NCI-H2081 (cell line): ENCODE measurements at regions not wholly inside any gene's neighbourhood (a gene's known extent, or its start where the extent isn't known, plus 50 kb on each side); places are given as distances from the start of the nearest gene placed in this dataset.
"Not testable (repeated sequence)": the region's sequence is repeated elsewhere in the genome, so short reads cannot be mapped to it uniquely, and the experiment has no call there.

Source experiments
- DNase-seq, 2 experiments: peaks; one replicate each; lab custom pipeline; 2025; lab: John Stamatoyannopoulos, UW

DNA sequence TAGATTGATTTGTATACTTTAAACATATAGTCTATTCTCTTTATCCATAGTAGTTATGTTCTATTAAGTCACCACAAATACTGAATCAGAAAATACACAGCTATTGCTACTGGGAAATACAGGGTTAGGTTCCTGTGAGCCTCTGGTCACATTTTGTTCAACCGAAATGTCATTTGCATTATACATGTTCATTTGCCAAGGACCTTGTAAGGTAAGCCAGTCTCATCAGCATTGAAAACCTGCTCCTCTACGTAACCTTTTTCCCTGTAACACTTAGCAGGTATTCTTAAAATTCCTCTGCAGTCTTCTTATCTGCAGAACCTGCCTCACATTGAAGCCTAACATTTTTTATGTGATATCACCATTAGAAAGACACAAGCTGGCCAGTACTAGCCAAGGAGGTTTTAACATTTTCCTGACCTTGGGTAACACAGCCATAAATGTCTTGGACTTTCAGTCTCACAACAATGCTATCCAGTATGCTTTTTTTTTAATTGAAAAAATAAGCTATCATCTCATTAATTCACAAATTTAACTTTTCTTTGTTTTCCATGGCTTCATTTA lies 765.7 kb upstream of the IGFBP7 start:
- DNase-seq: no peak

DNA sequence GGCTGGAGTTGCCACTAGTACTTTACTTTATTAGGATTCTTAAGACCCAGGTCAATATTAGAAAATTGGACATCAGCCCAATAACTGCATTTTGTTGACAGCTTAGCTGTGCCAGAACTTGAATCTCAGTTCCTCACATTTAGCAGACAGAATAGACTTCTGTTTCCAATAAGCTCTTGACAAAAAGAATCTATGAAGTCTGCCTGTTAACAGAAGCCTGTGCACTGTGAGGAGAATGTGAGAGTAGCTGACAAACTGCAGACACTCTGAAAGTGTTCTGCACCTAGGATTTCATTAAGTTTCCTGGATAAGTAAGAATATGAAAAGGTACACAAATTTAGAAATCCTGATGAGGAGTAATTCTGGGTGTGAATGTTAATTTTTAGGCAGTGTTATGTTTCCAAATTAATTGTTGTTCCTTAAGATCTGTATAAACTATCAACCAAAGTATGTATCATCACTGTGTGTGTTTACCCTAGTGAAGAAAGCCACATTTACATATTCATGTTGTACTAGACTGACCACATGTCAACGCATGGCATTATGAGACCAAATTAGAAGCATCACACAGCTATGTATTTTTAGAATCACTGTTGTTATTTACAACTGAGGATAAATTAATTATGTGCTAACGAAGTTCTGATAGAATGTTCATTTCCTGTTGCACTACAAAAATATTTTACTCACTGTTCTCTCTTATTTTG lies 756.4 kb upstream of the IGFBP7 start:
- no peak for DNase-seq

DNA sequence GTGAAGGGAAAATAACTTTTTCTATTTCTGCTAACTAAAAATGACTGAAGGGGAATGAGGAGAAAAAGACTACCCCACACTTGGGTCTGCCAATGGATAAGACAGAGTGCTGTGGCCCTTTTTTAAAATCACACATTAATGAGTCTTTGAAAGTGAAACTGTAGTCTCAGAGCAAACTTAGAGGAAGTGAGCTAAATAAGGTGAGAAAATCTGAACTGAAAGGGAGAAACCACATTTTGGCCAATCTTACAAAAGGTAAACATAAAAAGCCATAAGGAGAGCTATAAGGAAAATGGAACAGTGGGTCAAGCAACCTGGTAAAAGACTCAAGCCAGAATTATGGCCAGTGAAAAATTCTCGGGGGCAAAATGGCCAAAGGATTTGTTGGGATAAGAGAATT lies 755.1 kb upstream of the IGFBP7 start:
- DNase-seq: no peak

- no peak for DNase-seq
Measured at GRCh38 chr4:57854748-57855147, 744.6 kb upstream of the IGFBP7 start.

GRCh38 chr4:57850141-57850540 lies 740.0 kb upstream of the IGFBP7 start:
- DNase-seq: no peak

DNA sequence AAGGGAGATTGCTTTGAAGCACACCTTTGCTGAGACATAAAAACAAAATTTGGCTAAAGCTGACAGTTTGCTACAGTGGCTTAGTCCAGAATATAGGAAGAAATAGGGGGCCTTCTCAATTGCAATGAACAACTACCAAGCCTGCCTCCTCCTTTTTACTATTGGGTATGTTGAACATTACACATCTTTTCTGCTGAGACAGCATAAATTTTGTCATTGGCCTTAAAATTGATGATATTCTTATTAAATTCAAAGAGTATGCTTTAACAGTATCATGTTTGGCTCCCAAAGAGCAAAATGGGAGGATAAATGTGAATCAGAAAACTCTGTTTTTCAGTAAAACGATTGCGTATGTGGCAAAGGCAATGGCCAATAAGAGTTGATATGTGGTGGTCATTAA lies 721.9 kb upstream of the IGFBP7 start:
- no peak for DNase-seq

DNA sequence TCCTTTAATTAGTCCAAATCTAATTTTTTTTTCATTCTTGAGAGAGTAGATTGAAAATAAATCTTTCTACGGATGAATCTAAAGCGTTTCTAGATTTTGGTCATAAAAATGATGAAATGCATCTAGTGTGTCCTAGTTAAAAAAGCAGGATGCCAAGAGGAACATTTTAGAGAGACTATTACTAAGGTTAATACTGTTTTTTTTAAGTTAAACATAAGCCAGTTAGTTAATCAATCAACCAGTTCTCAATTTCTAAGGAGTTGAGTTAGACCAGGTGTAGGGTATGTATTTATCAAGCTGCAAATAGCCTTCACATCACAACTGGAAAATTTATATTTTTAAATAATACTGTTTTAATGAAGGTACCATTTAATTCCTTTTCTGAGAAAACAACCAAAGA lies 679.5 kb upstream of the IGFBP7 start:
- no peak for DNase-seq

- no peak for DNase-seq
Measured at GRCh38 chr4:57777876-57778275, 667.7 kb upstream of the IGFBP7 start.

DNA sequence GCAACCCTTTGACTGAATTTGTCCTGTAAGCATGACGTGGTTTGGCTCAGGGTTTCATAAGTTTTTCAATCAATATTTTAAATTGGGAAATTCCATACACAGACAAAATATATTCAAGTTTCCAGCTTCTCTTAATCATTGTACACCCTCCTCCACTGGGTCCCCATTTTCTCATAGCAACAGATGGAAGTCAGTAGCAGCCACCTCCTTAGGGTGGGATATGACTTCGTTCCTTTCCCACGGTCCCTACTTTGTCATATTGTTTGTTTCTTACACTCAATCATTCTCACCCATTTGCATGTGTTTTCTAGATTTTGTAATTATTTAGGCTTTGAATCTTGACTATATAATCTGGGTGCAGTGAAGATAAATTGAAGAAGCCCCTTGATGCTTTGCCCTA lies 664.5 kb upstream of the IGFBP7 start:
- DNase-seq: no peak

DNA sequence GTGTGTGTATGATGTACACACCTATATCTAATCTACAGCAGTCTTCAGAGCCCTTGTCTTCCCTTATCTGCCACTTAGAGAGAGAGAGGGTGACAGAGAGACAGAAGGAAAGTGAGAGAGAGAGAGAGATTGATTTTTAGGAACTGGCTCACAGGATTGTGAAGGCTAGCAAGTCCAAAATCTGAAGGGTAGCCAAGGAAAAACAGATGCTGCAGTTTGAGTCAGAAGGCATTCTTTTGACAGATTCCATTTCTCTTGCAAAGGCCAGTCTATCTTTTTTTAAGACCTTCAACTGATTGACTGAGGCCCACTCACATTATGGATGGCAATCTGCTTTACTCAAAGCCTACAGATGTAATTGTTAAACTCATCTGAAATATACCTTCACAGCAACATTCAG lies 664.0 kb upstream of the IGFBP7 start:
- no peak for DNase-seq

DNA sequence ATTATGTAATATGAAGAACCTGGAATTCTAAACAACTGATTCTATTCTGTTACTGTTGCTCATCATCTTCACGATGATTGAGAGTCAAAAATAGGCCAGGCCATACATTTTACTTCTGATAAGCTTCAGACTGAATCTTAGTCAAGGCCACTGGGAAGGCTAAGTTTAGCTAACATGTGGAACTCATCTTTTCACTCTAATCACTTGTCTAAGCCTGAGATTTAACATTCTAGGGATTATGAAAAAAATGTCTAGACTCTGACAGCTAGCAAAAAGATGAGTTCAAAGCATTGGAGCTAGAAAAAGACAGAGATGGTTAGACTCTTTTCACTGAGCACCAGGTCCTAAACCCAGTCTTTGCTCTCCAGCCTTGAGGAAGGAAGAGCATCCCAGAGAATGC lies 656.2 kb upstream of the IGFBP7 start:
- DNase-seq: no peak

GRCh38 chr4:57764856-57765255 lies 654.7 kb upstream of the IGFBP7 start:
- no peak for DNase-seq

GRCh38 chr4:57763070-57763469 lies 652.9 kb upstream of the IGFBP7 start:
- DNase-seq: no peak

DNA sequence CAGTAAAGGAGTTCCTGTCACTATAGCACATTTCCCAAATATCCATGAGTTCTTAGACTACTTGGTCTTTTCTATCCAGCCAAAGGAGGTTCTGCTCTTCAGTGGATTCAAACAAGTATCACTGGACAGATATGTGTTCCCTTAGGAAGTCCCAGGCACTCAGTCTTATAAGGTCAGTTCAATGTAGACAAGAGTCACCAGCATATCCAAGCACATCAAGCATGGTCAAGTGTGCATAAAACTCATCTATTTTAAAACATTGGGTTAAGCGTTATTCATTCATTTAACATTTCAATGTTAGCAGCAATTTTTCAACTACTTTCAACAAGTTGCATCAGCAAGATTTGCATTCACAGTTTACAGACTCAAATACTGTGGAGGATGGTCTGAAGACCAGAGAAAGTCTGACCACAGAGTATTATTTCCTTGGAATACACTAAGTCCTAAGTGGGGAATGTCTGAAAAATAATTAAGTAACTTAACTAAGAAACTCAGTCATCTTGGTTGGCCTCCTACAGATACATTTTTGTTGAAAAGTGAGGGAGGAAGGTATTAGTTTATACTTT lies 630.5 kb upstream of the IGFBP7 start:
- DNase-seq: no peak

- no peak for DNase-seq
Measured at GRCh38 chr4:57736781-57737180, 626.6 kb upstream of the IGFBP7 start.

- no peak for DNase-seq
Measured at GRCh38 chr4:57734104-57734670, 624.0 kb upstream of the IGFBP7 start.

- not testable (repeated sequence) for DNase-seq
Measured at GRCh38 chr4:57729775-57730570, 619.8 kb upstream of the IGFBP7 start.

- DNase-seq: no peak
Measured at GRCh38 chr4:57726154-57726553, 616.0 kb upstream of the IGFBP7 start.

DNA sequence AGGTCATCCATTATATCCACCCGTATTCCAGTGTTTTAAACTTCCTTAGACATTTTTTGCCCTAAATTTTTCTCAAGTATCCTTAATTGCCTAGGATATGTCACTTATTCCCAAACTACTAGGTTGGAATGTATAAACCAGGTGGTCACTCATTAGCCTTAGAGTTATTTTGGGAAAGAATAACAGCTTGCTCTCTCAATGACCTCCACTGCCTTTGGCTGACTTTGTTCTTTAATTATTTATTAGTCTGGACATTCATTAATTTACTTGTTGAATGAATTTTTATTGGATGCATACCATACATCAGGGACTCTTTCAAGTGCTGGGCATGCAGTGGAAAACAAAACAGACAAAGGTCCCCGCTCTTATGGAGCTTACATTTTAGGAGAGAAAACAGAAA lies 609.3 kb upstream of the IGFBP7 start:
- DNase-seq: no peak

DNA sequence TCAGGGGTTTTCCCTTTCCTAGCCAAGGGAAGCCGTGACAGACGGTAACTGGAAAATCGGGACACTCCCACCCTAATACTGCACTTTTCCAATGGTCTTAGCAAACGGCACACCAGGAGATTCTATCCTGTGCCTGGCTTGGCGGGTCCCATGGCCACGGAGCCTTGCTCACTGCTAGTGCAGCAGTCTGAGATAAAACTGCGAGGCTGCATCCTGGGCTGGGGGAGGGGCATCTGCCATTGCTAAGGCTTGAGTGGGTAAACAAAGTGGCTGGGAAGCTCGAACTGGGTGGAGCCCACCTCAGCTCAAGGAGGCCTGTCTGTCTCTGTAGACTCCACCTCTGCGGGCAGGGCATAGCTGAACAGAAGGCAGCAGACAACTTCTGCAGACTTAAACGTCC lies 604.1 kb upstream of the IGFBP7 start:
- DNase-seq: not testable (repeated sequence)

GRCh38 chr4:57710053-57710452 lies 599.9 kb upstream of the IGFBP7 start:
- no peak for DNase-seq

DNA sequence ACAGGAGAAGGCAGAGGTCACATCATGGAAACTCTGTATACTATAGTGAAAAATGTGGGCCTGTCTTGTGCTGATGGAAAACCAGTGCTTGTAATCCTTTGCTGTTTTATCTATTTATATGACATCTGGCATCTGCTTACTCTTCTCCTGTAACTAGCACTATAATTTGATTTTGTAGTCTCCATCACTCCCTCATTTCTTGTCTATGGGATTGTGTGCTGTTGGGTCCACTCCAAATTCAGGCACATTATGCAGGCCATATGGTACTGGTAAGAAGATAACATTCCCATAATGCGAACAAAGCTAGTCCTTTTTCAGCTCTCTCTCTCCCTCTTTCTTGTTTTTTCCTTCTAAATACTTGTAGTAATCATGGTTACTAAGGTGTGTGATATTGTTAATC lies 581.2 kb upstream of the IGFBP7 start:
- no peak for DNase-seq
